Sigmoid colon (tissue), 4 donors: ENCODE measurements at regions not wholly inside any gene's neighbourhood (a gene's known extent, or its start where the extent isn't known, plus 50 kb on each side); places are given as distances from the start of the nearest gene placed in this dataset.

Experiments
- EP300 ChIP-seq, 4 donors: sonication (generic); formaldehyde crosslinking; IDR thresholded peaks; one replicate each; pipeline ENCODE4 v1.6.1; 2017; ENCODE audit warnings: antibody characterized with exemption in 4 of 4
- POLR2A ChIP-seq, 2 donors: fragments of 450-650 bp; IDR thresholded peaks; one replicate each; pipeline ENCODE4 v1.6.1; 2016; ENCODE audit warnings: antibody characterized with exemption in 2 of 2, mild to moderate bottlenecking in 2 of 2, moderate library complexity in 2 of 2
- POLR2AphosphoS5 ChIP-seq, 4 donors: sonication (generic); formaldehyde crosslinking; IDR thresholded peaks; one replicate each; pipeline ENCODE4 v1.6.1; 2017; ENCODE audit warnings: antibody characterized with exemption in 4 of 4
- TF ChIP-seq, protein P1 (sequence below), 4 experiments: fragments of 450-650 bp in 3 of 4; fragments of 200-600 bp in 1 of 4; IDR thresholded peaks; one replicate each; pipeline ENCODE4 v1.5.1; 2016 to 2019; ENCODE audit warnings: antibody characterized with exemption in 4 of 4, mild to moderate bottlenecking in 3 of 4, moderate library complexity in 2 of 4

DNA sequence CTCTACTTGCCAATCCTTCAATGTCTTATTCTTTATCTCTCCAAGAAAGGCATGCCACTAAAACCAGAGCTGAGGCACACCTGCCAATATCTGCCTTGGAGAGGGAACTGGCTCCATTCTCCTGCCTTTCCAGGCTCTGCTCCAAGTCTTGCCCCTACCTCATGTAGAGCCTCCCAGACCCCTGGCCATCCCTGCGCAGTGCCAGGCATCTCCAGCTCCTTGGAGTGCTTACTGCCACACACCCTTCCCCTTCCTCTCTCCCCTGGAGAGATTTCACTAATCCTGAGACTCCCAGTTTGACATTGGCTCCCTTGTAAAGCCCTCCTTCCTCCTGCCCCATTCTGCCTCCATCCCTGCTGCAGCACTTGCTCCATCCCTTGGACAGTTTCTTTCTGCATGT is 255.2 kb upstream of the ZMIZ1 start:
- TF ChIP-seq, protein P1, sequence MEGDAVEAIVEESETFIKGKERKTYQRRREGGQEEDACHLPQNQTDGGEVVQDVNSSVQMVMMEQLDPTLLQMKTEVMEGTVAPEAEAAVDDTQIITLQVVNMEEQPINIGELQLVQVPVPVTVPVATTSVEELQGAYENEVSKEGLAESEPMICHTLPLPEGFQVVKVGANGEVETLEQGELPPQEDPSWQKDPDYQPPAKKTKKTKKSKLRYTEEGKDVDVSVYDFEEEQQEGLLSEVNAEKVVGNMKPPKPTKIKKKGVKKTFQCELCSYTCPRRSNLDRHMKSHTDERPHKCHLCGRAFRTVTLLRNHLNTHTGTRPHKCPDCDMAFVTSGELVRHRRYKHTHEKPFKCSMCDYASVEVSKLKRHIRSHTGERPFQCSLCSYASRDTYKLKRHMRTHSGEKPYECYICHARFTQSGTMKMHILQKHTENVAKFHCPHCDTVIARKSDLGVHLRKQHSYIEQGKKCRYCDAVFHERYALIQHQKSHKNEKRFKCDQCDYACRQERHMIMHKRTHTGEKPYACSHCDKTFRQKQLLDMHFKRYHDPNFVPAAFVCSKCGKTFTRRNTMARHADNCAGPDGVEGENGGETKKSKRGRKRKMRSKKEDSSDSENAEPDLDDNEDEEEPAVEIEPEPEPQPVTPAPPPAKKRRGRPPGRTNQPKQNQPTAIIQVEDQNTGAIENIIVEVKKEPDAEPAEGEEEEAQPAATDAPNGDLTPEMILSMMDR (IDR thresholded peaks at IDR 0.05) = no peak
- TF ChIP-seq POLR2A (IDR thresholded peaks at IDR 0.05) = no peak
- no peak for TF ChIP-seq EP300 (IDR thresholded peaks at IDR 0.05)
- no peak for TF ChIP-seq POLR2AphosphoS5 (IDR thresholded peaks at IDR 0.05)
